ENCODE measurements at regions not wholly inside any gene's neighbourhood (a gene's known extent, or its start where the extent isn't known, plus 50 kb on each side); places are given as distances from the start of the nearest gene placed in this dataset.

GRCh38 chr13:40306817-40307216, 359.6 kb downstream of the FOXO1 start:
- DNase-seq (ENCODE audit: low spot score), result no peak
- no peak for TF ChIP-seq CTCF (IDR thresholded peaks at IDR 0.05; ENCODE audit: extremely low read depth, missing control alignments)

- no peak for TF ChIP-seq CTCF (IDR thresholded peaks at IDR 0.05; ENCODE audit: extremely low read depth, missing control alignments)
- DNase-seq (ENCODE audit: low spot score), result no peak
Observed at GRCh38 chr13:40309881-40310280, 356.6 kb downstream of the FOXO1 start.

DNA sequence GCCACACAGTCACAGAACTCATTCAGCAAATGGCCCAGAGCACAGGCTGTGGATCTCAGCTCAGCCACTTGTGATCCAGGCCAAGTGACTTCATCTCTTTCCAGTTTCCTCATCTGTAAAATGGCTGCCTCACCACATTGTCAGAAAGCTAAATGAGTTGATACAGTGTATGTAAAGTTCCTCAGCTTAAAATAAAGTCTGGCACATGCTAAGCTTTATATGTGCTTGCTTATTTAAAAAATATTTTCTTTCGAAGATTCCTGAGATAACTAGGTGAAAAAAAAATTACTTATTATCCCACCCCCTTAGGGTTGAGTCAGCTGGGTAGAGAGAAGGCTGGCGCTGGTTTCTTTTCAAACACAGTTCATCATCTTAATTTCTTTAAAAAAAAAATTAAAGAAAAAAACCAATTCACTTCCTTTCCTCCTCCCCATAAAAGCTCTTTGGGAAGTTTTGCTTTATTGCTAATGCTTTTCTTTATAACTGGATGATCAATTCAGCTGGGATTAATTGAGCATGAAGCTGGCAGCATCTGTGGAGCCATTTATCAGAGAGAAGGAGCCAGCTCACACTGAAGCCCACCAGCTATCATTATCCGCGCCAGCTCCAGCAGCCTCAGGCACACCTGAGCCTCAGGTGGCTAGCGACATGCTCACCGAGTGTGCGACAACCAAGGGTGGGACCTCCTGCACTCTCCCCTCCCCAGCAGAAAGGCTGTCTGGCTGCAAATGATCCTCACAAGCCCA, 354.9 kb downstream of the FOXO1 start:
- TF ChIP-seq CTCF (IDR thresholded peaks at IDR 0.05; ENCODE audit: extremely low read depth, missing control alignments), result no peak

GRCh38 chr13:40313269-40314200, 352.9 kb downstream of the FOXO1 start:
- no peak for TF ChIP-seq CTCF (IDR thresholded peaks at IDR 0.05; ENCODE audit: extremely low read depth, missing control alignments)
- no peak for DNase-seq (ENCODE audit: low spot score)

More for the DNA sequence above, 354.9 kb downstream of the FOXO1 start:
- no peak for DNase-seq (ENCODE audit: low spot score)

- DNase-seq (ENCODE audit: low spot score), result no peak
- no peak for TF ChIP-seq CTCF (IDR thresholded peaks at IDR 0.05; ENCODE audit: extremely low read depth, missing control alignments)
Observed at GRCh38 chr13:40315416-40316064, 350.9 kb downstream of the FOXO1 start.

GRCh38 chr13:40316301-40316700, 350.1 kb downstream of the FOXO1 start:
- no peak for DNase-seq (ENCODE audit: low spot score)
- TF ChIP-seq CTCF (IDR thresholded peaks at IDR 0.05; ENCODE audit: extremely low read depth, missing control alignments), result no peak

DNA sequence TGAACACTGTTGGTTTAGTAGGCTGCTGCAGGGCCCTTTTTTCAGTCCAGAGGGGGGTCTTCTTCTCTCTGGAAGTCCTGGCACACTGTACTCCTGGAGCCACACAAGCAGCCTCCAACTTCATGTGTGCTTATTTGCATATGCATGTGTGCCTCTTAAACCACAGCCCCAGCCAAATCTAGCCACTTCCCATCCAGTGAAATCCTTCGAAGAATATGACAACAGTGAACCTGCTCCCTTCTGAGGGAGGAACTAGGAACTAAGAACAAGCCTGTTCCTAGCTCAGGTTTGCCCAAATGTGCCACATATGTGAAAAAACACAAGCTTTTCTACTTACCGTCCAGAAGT, 348.5 kb downstream of the FOXO1 start:
- DNase-seq (ENCODE audit: low spot score), result no peak
- no peak for TF ChIP-seq CTCF (IDR thresholded peaks at IDR 0.05; ENCODE audit: extremely low read depth, missing control alignments)

Data from GM20000 (cell line).